Loucy (cell line): ENCODE measurements at regions not wholly inside any gene's neighbourhood (a gene's known extent, or its start where the extent isn't known, plus 50 kb on each side); places are given as distances from the start of the nearest gene placed in this dataset.
A peak's percentile ranks its signal among the peaks of the same experiment; 100 is the strongest.
"Not testable (repeated sequence)": the region's sequence is repeated elsewhere in the genome, so short reads cannot be mapped to it uniquely, and the experiment has no call there.

ENCODE experiments used
- H2AFZ ChIP-seq: fragments of 200-600 bp; sonication (generic); 2 replicates; pipeline ENCODE4 v1.6.0; 2016; ENCODE audit warnings: antibody characterized with exemption, mild to moderate bottlenecking, low read length, moderate library complexity
- H3F3A ChIP-seq: fragments of 200-600 bp; 2 replicates; pipeline ENCODE4 v1.6.0; 2016; ENCODE audit warnings: antibody characterized with exemption, low read depth, mild to moderate bottlenecking
- H3K27me3 ChIP-seq: fragments of 200-600 bp; sonication (generic); 2 replicates; pipeline ENCODE4 v1.6.1; 2014; ENCODE audit warnings: low read length, mild to moderate bottlenecking; ENCODE audit not compliant: insufficient read depth, poor library complexity, severe bottlenecking
- H3K36me3 ChIP-seq: fragments of 200-600 bp; sonication (generic); 2 replicates; pipeline ENCODE4 v1.6.1; 2016; ENCODE audit warnings: low read length; ENCODE audit not compliant: insufficient read depth
- H3K4me1 ChIP-seq: fragments of 200-600 bp; sonication (generic); 2 replicates; pipeline ENCODE4 v1.5.1; 2014; ENCODE audit warnings: low read length, mild to moderate bottlenecking; ENCODE audit not compliant: insufficient read depth, poor library complexity, severe bottlenecking
- H3K4me2 ChIP-seq: fragments of 200-600 bp; sonication (generic); 2 replicates; pipeline ENCODE4 v1.6.0; 2014; ENCODE audit warnings: antibody characterized with exemption, low read length, low read depth, mild to moderate bottlenecking; ENCODE audit not compliant: poor library complexity, severe bottlenecking
- H3K4me3 ChIP-seq: fragments of 200-600 bp; sonication (generic); 2 replicates; pipeline ENCODE4 v1.5.1; 2014; ENCODE audit warnings: low read length, mild to moderate bottlenecking, mixed read lengths; ENCODE audit not compliant: poor library complexity, severe bottlenecking
- H3K79me2 ChIP-seq: fragments of 200-600 bp; sonication (generic); 2 replicates; pipeline ENCODE4 v1.6.1; 2014; ENCODE audit warnings: low read length; ENCODE audit not compliant: insufficient read depth
- H3K9ac ChIP-seq: fragments of 200-600 bp; sonication (generic); 2 replicates; pipeline ENCODE4 v1.6.0; 2014; ENCODE audit warnings: mild to moderate bottlenecking, low read depth, low read length, moderate library complexity; ENCODE audit not compliant: poor library complexity, severe bottlenecking
- H3K9me2 ChIP-seq: fragments of 200-600 bp; sonication (generic); replicated peaks from 2 replicates; pipeline ENCODE4 v1.6.1; 2016; ENCODE audit warnings: low read depth, low read length, mixed read lengths
- H3K9me3 ChIP-seq: fragments of 200-600 bp; sonication (generic); 2 replicates; pipeline ENCODE4 v1.6.1; 2014; ENCODE audit warnings: mild to moderate bottlenecking, antibody characterized with exemption, low read length, low read depth; ENCODE audit not compliant: insufficient read depth
- H4K20me1 ChIP-seq: fragments of 200-600 bp; sonication (generic); 2 replicates; pipeline ENCODE4 v1.6.0; 2014; ENCODE audit warnings: antibody characterized with exemption, low read length, mild to moderate bottlenecking; ENCODE audit not compliant: insufficient read depth, poor library complexity, severe bottlenecking
- EZH2phosphoT487 ChIP-seq: fragments of 200-600 bp; IDR thresholded peaks from 2 replicates; pipeline ENCODE4 v1.6.1; 2018; ENCODE audit warnings: antibody characterized with exemption, mild to moderate bottlenecking, moderate library complexity, borderline replicate concordance
- TF ChIP-seq, protein P1 (sequence below): fragments of 200-600 bp; sonication (generic); conservative IDR thresholded peaks from 2 replicates; pipeline ENCODE4 v1.5.1; 2014; ENCODE audit warnings: mild to moderate bottlenecking, antibody characterized with exemption, low read length

DNA sequence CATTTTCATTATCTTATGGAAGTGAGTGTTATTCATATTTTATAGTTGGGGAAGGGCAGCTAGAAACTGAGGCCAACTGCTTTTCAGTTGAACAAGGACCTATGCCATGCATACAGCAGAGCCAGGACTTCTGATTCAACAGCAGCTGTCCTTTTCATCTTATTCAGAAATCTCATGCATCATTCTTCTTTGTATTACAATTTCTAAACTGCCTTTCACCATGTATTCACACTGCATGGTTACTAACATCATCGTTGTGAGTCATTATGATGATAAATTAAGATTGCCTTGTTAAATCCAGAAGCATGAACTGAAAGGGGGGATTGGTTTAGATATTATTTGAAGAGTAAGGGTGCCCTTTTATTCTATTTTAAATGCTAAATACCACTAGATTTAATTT is 1470.1 kb upstream of the GOT2 start:
- Histone ChIP-seq H3K9ac (no peak overlapping the region), H3K79me2 (no peaks in the 10 kb centered on the region), H3K36me3 (no peaks in the 10 kb centered on the region), H3K4me1 (no peaks in the 10 kb centered on the region), H3K9me2 (no peaks in the 10 kb centered on the region), H3K4me3 (no peak overlapping the region), H3K9me3 (no peaks in the 10 kb centered on the region), H3F3A (no peaks in the 10 kb centered on the region), H4K20me1 (no peaks in the 10 kb centered on the region), H3K4me2 (no peak overlapping the region), H2AFZ (no peak overlapping the region), H3K27me3 (no peaks in the 10 kb centered on the region)
- no peak for TF ChIP-seq EZH2phosphoT487
- TF ChIP-seq, protein P1, sequence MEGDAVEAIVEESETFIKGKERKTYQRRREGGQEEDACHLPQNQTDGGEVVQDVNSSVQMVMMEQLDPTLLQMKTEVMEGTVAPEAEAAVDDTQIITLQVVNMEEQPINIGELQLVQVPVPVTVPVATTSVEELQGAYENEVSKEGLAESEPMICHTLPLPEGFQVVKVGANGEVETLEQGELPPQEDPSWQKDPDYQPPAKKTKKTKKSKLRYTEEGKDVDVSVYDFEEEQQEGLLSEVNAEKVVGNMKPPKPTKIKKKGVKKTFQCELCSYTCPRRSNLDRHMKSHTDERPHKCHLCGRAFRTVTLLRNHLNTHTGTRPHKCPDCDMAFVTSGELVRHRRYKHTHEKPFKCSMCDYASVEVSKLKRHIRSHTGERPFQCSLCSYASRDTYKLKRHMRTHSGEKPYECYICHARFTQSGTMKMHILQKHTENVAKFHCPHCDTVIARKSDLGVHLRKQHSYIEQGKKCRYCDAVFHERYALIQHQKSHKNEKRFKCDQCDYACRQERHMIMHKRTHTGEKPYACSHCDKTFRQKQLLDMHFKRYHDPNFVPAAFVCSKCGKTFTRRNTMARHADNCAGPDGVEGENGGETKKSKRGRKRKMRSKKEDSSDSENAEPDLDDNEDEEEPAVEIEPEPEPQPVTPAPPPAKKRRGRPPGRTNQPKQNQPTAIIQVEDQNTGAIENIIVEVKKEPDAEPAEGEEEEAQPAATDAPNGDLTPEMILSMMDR = no peak

DNA sequence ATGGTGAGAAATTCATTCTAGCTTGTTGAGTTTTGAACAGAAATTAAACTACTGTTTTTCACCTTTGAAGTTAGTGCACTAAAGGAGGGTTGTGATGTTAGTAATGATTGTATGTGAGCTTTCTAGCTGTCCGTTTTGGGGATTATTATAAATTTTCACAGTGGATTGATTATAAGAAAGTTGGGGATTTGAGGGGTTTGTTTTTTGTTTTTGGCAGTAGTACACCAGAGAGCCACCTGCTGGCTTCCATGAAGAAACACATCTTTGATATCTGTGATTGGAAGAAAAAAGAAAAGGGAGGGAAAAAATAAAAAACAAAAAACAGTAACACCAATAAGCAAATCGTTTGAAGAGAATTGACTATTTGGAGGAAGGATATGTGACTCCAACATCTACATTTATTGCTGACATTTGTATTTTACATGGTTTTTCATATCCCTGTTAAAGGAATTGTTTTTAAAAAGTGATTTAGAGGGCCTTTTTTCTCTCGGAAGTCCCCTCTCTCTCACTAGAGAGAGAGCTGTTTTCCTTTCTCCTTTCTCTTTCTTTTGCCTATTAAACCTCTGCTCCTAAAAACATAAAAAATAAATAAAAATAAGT is 1469.5 kb upstream of the GOT2 start:
- Histone ChIP-seq H3K9ac (no peak overlapping the region), H3F3A (no peaks in the 10 kb centered on the region), H3K4me2 (no peak overlapping the region), H2AFZ (no peak overlapping the region), H3K9me3 (no peaks in the 10 kb centered on the region), H3K27me3 (no peaks in the 10 kb centered on the region), H3K4me1 (no peaks in the 10 kb centered on the region), H3K9me2 (no peaks in the 10 kb centered on the region), H3K36me3 (no peaks in the 10 kb centered on the region), H3K4me3 (no peak overlapping the region), H3K79me2 (no peaks in the 10 kb centered on the region), H4K20me1 (no peaks in the 10 kb centered on the region)
- TF ChIP-seq EZH2phosphoT487 = no peak
- TF ChIP-seq, protein P1 = peak; percentile 51

DNA sequence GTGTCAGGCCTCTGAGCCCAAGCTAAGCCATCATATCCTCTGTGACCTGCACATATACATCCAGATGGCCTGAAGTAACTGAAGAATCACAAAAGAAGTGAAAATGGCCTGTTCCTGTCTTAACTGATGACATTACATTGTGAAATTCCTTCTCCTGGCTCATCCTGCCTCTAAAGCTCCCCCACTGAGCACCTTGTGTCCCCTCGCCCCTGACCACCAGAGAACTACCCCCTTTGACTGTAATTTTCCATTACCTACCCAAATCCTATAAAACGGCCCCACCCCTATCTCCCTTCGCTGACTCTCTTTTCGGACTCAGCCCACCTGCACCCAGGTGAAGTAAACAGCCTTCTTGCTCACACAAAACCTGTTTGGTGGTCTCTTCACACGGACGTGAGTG is 1466.6 kb upstream of the GOT2 start:
- not testable (repeated sequence) for H3F3A ChIP-seq, H3K9me3 ChIP-seq, H3K4me1 ChIP-seq, H4K20me1 ChIP-seq, H3K4me2 ChIP-seq, H3K9me2 ChIP-seq, H3K9ac ChIP-seq, H3K79me2 ChIP-seq, H3K36me3 ChIP-seq, H3K27me3 ChIP-seq, H3K4me3 ChIP-seq, H2AFZ ChIP-seq

DNA sequence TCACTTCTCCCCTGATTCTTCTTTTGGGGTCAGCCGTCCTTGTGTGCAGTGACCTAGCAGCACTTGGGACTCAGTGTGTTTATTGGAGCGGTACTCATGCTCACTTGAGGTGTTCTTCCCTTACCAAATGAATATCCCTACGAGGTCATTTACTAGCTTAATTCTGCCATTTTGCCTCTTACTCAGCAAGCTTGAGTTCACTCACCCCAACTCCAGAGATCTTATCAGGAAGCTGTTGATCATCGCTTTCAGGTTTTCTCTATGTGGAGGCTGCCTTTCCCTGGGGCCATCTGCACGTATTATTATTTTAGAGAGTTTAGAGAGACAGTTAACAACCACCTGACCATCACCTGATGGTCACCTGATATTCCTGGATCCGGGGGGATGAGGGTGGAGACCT is 1466.0 kb upstream of the GOT2 start:
- no peaks in the 10 kb centered on the region for H3K79me2 ChIP-seq
- no peak overlapping the region for H3K4me2 ChIP-seq
- no peaks in the 10 kb centered on the region for H3K9me2 ChIP-seq
- H3K36me3 ChIP-seq = no peaks in the 10 kb centered on the region
- H3K9me3 ChIP-seq = no peaks in the 10 kb centered on the region
- H3K4me3 ChIP-seq = no peak overlapping the region
- H2AFZ ChIP-seq = no peak overlapping the region
- H3K9ac ChIP-seq = no peak overlapping the region
- no peaks in the 10 kb centered on the region for H3K27me3 ChIP-seq
- no peaks in the 10 kb centered on the region for H3F3A ChIP-seq
- no peaks in the 10 kb centered on the region for H4K20me1 ChIP-seq
- TF ChIP-seq, protein P1 = no peak
- no peak for TF ChIP-seq EZH2phosphoT487
- H3K4me1 ChIP-seq = no peaks in the 10 kb centered on the region
